HepG2 (cell line): ENCODE measurements at regions not wholly inside any gene's neighbourhood (a gene's known extent, or its start where the extent isn't known, plus 50 kb on each side); places are given as distances from the start of the nearest gene placed in this dataset.

Experiments
- ATAC-seq: fragments of 200-7000 bp; cut with Tn5 transposase; 3 replicates; pipeline ENCODE4 v1.9.1; 2020; ENCODE audit warnings: mild to moderate bottlenecking, moderate library complexity
- BruUV-seq: library from RNA; stranded (reverse); fragments of 400-500 nt; replicated peaks from 2 replicates; lab custom pipeline; 2021; lab: Mats Ljungman, UMichigan
- CTCF ChIA-PET: fragments of 300-600 bp; formaldehyde crosslinking; extraction: SDS; loops from one replicate; lab custom pipeline; 2021; ENCODE audit warnings: low total read pairs, inconsistent platforms, low intra/inter-chr PET ratio; lab: Yijun Ruan, JAX
- POLR2A ChIA-PET: fragments of 350-600 bp; sonication (Branson Sonifier 250); formaldehyde crosslinking; loops from one replicate; lab custom pipeline; 2020; ENCODE audit warnings: antibody characterized with exemption, inconsistent platforms; lab: Yijun Ruan, JAX
- DNase-seq: peaks from one replicate; pipeline ENCODE4 v3.0.0-alpha.2; 2015; ENCODE audit warnings: low spot score
- FAIRE-seq: peaks from 3 replicates; lab custom pipeline; 2011; peaks lifted over from hg19 to GRCh38; lab: Jason Lieb, UNC
- H2AFZ ChIP-seq: one replicate; pipeline ENCODE4 v1.6.1; 2011; ENCODE audit warnings: low read length, inconsistent platforms
- H3K27ac ChIP-seq: fragments of 300-600 bp; 3 replicates; pipeline ENCODE4 v1.8.0; 2011; ENCODE audit warnings: mixed run types, mild to moderate bottlenecking, mixed read lengths, low read length, inconsistent platforms; ENCODE audit not compliant: insufficient read depth; ENCODE audit errors: extremely low read length
- H3K27me3 ChIP-seq, 2 experiments: fragments of 200-600 bp in 1 of 2; 2 replicates in 1 of 2; 3 replicates in 1 of 2; pipeline versions ENCODE4 v1.6.0 to v1.8.0; 2011; ENCODE audit warnings: low read length in 2 of 2, mild to moderate bottlenecking in 2 of 2, moderate library complexity in 2 of 2, inconsistent platforms in 1 of 2; ENCODE audit not compliant: insufficient read depth in 2 of 2, control insufficient read depth in 1 of 2
- H3K36me3 ChIP-seq, 2 experiments: fragments of 200-600 bp in 1 of 2; replicated peaks in 1 of 2; 2 replicates in 1 of 2; 3 replicates in 1 of 2; pipeline versions ENCODE4 v1.5.1 to v1.8.0; 2011; ENCODE audit warnings: low read length in 2 of 2, inconsistent platforms in 1 of 2; ENCODE audit not compliant: insufficient read depth in 2 of 2, control insufficient read depth in 1 of 2
- H3K4me1 ChIP-seq: 2 replicates; pipeline ENCODE4 v1.5.1; 2012; ENCODE audit warnings: low read length, inconsistent platforms; ENCODE audit not compliant: insufficient read depth
- H3K4me2 ChIP-seq: 2 replicates; pipeline ENCODE4 v1.6.0; 2011; ENCODE audit warnings: low read depth, low read length, inconsistent platforms
- H3K4me3 ChIP-seq, 3 experiments: fragments of 200-600 bp in 1 of 3; sonication (generic), shearing (Covaris generic) in 1 of 3; replicated peaks in 1 of 3; 2 replicates each; pipeline ENCODE4 v1.5.1; 2011 to 2016; ENCODE audit warnings: low read length in 3 of 3, inconsistent platforms in 2 of 3, low read depth in 2 of 3, mild to moderate bottlenecking in 2 of 3, control low read depth in 1 of 3, mixed read lengths in 1 of 3; ENCODE audit not compliant: insufficient read depth in 1 of 3
- H3K79me2 ChIP-seq: one replicate; pipeline ENCODE4 v1.6.1; 2011; ENCODE audit warnings: low read length, inconsistent platforms; ENCODE audit not compliant: insufficient read depth
- H3K9ac ChIP-seq: 2 replicates; pipeline ENCODE4 v1.6.0; 2011; ENCODE audit warnings: mild to moderate bottlenecking, low read depth, low read length, inconsistent platforms; ENCODE audit not compliant: insufficient read depth
- H3K9me3 ChIP-seq: 2 replicates; pipeline ENCODE4 v1.5.1; 2012; ENCODE audit warnings: mild to moderate bottlenecking, low read length
- H4K20me1 ChIP-seq: 2 replicates; pipeline ENCODE4 v1.6.0; 2011; ENCODE audit warnings: inconsistent platforms, mild to moderate bottlenecking, low read length, moderate library complexity; ENCODE audit not compliant: insufficient read depth
- ATF2 ChIP-seq: sonication (generic); formaldehyde crosslinking; IDR thresholded peaks from 2 replicates; pipeline ENCODE4 v1.4.0; 2020; ENCODE audit warnings: missing genetic modification reagents
- CHCHD3 ChIP-seq: sonication (generic); formaldehyde crosslinking; IDR thresholded peaks from 2 replicates; pipeline ENCODE4 v1.8.0; 2022; ENCODE audit warnings: mild to moderate bottlenecking, missing genetic modification reagents, moderate library complexity
- DNMT1 ChIP-seq: sonication (generic); formaldehyde crosslinking; IDR thresholded peaks from 2 replicates; pipeline ENCODE4 v1.5.1; 2020; ENCODE audit warnings: mild to moderate bottlenecking, missing genetic modification reagents
- IKZF1 ChIP-seq: fragments of 450-650 bp; IDR thresholded peaks from 2 replicates; pipeline ENCODE4 v1.7.1; 2016
- KAT2B ChIP-seq: fragments of 150-350 bp; IDR thresholded peaks from 2 replicates; pipeline ENCODE4 v1.6.1; 2014; ENCODE audit warnings: low read depth, low read length, borderline replicate concordance
- NBN ChIP-seq: fragments of 450-650 bp; conservative IDR thresholded peaks from 2 replicates; pipeline ENCODE4 v1.6.1; 2017
- REL ChIP-seq: sonication (generic); formaldehyde crosslinking; conservative IDR thresholded peaks from 2 replicates; pipeline ENCODE4 v1.8.0; 2022; ENCODE audit warnings: mild to moderate bottlenecking, missing genetic modification reagents, moderate library complexity
- RFXAP ChIP-seq: sonication (generic); formaldehyde crosslinking; IDR thresholded peaks from 2 replicates; pipeline ENCODE4 v1.4.0; 2020; ENCODE audit warnings: missing genetic modification reagents, borderline replicate concordance
- TCF7 ChIP-seq: sonication (generic); IDR thresholded peaks from 2 replicates; pipeline ENCODE4 v1.6.1; 2016; ENCODE audit warnings: antibody characterized with exemption, low read depth
- ZBTB1 ChIP-seq: sonication (generic); formaldehyde crosslinking; IDR thresholded peaks from 2 replicates; pipeline ENCODE4 v1.4.0; 2020; ENCODE audit warnings: missing genetic modification reagents, borderline replicate concordance
- ZKSCAN8 ChIP-seq: IDR thresholded peaks from 2 replicates; pipeline ENCODE4 v1.6.1; 2016; ENCODE audit warnings: borderline replicate concordance, missing genetic modification reagents, missing compliant biosample characterization
- ZNF136 ChIP-seq: sonication (generic); formaldehyde crosslinking; IDR thresholded peaks from 2 replicates; pipeline ENCODE4 v1.8.1; 2022; ENCODE audit warnings: low read depth, mild to moderate bottlenecking, moderate library complexity, missing genetic modification reagents
- ZNF605 ChIP-seq: sonication (generic); formaldehyde crosslinking; IDR thresholded peaks from 2 replicates; pipeline ENCODE4 v1.8.0; 2022; ENCODE audit warnings: mild to moderate bottlenecking, missing genetic modification reagents
- ZNF839 ChIP-seq: sonication (generic); formaldehyde crosslinking; IDR thresholded peaks from 2 replicates; pipeline ENCODE4 v1.4.0; 2020; ENCODE audit warnings: missing genetic modification reagents, mild to moderate bottlenecking, borderline replicate concordance
- ZSCAN29 ChIP-seq: sonication (generic); formaldehyde crosslinking; conservative IDR thresholded peaks from 2 replicates; pipeline ENCODE4 v1.4.0; 2020; ENCODE audit warnings: mild to moderate bottlenecking, missing genetic modification reagents
- WGBS: methylation state at CpG from one replicate; pipeline ENCODE4 v1.1.6; 2017; ENCODE audit warnings: low lambda C conversion rate; 5-methylcytosine and 5-hydroxymethylcytosine counted together
- in situ Hi-C: cut with HindIII; loops from 2 replicates; pipeline ENCODE4 v1.10.0; 2017; ENCODE audit warnings: low pct_unique_long_range_greater_than_20kb; ENCODE audit not compliant: extremely low pct_ligation_motif_present
- intact Hi-C: fragments of 100-400 bp; cut with micrococcal nuclease; formaldehyde crosslinking; loops from one replicate; pipeline ENCODE4 v1.10.0; 2022; ENCODE audit not compliant: unreplicated experiment
- TF ChIP-seq, protein P1 (sequence below): sonication (generic); formaldehyde crosslinking; IDR thresholded peaks from 2 replicates; pipeline ENCODE4 v1.9.0; 2022; ENCODE audit warnings: low read depth, missing genetic modification reagents

- Histone ChIP-seq H3K4me3 (no peak overlapping the region), H3K27me3 (no peaks in the 10 kb centered on the region), H3K9me3 (no peaks in the 10 kb centered on the region), H3K79me2 (no peaks in the 10 kb centered on the region), H3K27ac (no peak overlapping the region)
- intact Hi-C loops, result no loop called here
- POLR2A ChIA-PET, result no interaction called here
- 38% methylated on average over 5 of the region's 5 CpGs for WGBS
- DNase-seq, result no peak
- BruUV-seq, result no TSS peak
- no peak for TF ChIP-seq ZNF136 (CRISPR knock-in tag)
- TF ChIP-seq NBN, result no peak
- no peak for TF ChIP-seq DNMT1
- TF ChIP-seq ZKSCAN8 (CRISPR knock-in tag), result no peak
- TF ChIP-seq TCF7, result no peak
- TF ChIP-seq REL (CRISPR knock-in tag), result no peak
- TF ChIP-seq IKZF1, result no peak
- TF ChIP-seq CHCHD3, result no peak
- TF ChIP-seq ZSCAN29, result no peak
- TF ChIP-seq KAT2B, result no peak
- TF ChIP-seq ZBTB1 (CRISPR knock-in tag), result no peak
- TF ChIP-seq, protein P1, sequence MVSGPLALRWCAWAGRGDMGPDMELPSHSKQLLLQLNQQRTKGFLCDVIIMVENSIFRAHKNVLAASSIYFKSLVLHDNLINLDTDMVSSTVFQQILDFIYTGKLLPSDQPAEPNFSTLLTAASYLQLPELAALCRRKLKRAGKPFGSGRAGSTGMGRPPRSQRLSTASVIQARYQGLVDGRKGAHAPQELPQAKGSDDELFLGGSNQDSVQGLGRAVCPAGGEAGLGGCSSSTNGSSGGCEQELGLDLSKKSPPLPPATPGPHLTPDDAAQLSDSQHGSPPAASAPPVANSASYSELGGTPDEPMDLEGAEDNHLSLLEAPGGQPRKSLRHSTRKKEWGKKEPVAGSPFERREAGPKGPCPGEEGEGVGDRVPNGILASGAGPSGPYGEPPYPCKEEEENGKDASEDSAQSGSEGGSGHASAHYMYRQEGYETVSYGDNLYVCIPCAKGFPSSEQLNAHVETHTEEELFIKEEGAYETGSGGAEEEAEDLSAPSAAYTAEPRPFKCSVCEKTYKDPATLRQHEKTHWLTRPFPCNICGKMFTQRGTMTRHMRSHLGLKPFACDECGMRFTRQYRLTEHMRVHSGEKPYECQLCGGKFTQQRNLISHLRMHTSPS (CRISPR knock-in tag), result no peak
- no peak for TF ChIP-seq ZNF839 (CRISPR knock-in tag)
- no peak for TF ChIP-seq ZNF605
- no peak for TF ChIP-seq ATF2
- no peak for TF ChIP-seq RFXAP (CRISPR knock-in tag)
- TF ChIP-seq, all 625 proteins: peak for 0
- H3K9ac ChIP-seq, result no peak overlapping the region
- FAIRE-seq, result no peak
- no peak overlapping the region for H2AFZ ChIP-seq
- in situ Hi-C loops, result no loop called here
- no peaks in the 10 kb centered on the region for H3K36me3 ChIP-seq
- H3K4me1 ChIP-seq, result no peaks in the 10 kb centered on the region
- no peak for ATAC-seq
- no peak overlapping the region for H3K4me2 ChIP-seq
- no peaks in the 10 kb centered on the region for H4K20me1 ChIP-seq
- CTCF ChIA-PET, result no interaction called here
Measured at GRCh38 chr4:114193624-114194399, 214.4 kb upstream of the ARSJ start.
